ENCODE measurements at regions not wholly inside any gene's neighbourhood (a gene's known extent, or its start where the extent isn't known, plus 50 kb on each side); places are given as distances from the start of the nearest gene placed in this dataset.
A peak's percentile ranks its signal among the peaks of the same experiment; 100 is the strongest.
"Not testable (repeated sequence)": the region's sequence is repeated elsewhere in the genome, so short reads cannot be mapped to it uniquely, and the experiment has no call there.

DNA sequence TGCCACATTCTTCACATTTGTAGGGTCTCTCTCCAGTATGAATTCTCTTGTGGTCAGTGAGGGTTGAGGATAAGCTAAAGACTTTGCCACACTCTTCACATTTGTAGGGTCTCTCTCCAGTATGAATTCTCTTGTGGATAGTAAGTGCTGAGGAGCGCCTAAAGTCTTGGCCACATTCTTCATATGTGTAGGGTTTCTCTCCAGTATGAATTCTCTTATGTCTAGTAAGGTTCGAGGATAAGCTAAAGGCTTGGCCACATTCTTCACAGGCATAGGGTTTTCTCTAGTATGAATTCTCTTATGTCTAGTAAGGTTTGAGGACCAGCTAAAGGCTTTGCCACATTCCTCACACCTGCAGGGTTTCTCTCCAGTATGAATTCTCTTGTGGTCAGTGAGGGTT is 706.9 kb upstream of the ZNF722 start:
- not testable (repeated sequence) for H3K36me3 Mint-ChIP-seq (ENCODE audit: insufficient read depth)

DNA sequence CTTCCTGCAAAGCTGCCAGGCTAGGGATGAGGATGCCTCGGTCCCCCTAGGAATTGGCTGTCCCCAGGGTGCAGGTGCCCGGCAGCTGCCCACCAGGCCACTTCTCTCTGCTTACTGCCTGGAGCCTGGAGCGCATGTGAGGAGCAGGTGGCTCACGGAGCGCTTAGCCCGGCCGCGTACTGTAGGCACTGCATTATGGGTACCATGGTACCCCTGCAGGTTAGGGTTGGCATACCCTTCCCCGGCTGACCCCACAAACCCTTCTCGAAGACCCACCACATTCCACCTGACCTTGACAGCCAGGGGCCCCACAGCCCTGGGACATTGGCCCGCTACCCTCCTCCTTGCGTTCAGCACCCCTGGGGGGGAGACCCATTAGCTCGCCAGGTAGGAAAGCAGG is 681.1 kb upstream of the ZNF722 start:
- ATAC-seq (replicated peaks); H3K4me1 Mint-ChIP-seq (ENCODE audit: low read depth in 2 of 2); DNase-seq; H3K27ac Mint-ChIP-seq; H3K36me3 Mint-ChIP-seq (ENCODE audit: insufficient read depth); H3K4me3 Mint-ChIP-seq; H3K9me3 Mint-ChIP-seq; H3K27me3 Mint-ChIP-seq: not testable (repeated sequence)

More for the DNA sequence above, 706.9 kb upstream of the ZNF722 start:
- DNase-seq; H3K4me1 Mint-ChIP-seq (ENCODE audit: low read depth in 2 of 2); H3K27me3 Mint-ChIP-seq; ATAC-seq (replicated peaks); H3K4me3 Mint-ChIP-seq; H3K27ac Mint-ChIP-seq; H3K9me3 Mint-ChIP-seq: not testable (repeated sequence)

DNA sequence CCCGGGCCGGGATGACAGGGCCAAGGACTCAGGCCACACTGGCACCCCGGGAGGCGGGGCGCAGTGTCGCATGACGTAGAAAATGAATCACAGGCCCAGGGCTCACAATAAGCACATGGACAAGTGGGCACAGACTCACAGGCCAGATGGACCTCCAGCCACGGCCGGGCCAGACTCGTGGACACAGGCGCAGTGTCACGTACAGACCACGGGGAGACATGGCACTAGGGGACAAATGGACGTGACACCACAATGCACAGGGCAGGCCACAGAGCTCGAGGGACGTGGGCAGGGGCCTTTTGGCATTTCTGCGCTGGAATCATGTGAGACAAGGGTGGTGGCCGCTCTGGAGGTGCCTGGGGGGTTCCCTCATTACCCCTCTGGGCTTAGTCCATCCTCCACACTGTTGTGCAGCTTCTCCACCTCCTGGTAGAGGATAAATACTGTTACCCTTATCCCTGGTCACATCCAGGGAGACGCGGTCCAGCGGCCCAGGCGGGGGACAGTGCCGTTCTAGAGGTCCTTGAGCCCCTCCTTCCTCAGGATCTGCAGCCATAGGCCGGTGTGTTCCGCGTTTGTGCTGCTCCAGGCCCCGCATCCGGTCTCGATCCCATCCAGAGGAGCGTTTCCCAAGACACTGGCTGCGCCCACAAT is 649.8 kb upstream of the ZNF722 start:
- H3K9me3 Mint-ChIP-seq; H3K36me3 Mint-ChIP-seq (ENCODE audit: insufficient read depth); H3K4me1 Mint-ChIP-seq (ENCODE audit: low read depth in 2 of 2); H3K27ac Mint-ChIP-seq; ATAC-seq (replicated peaks); H3K27me3 Mint-ChIP-seq; H3K4me3 Mint-ChIP-seq; DNase-seq: not testable (repeated sequence)

DNA sequence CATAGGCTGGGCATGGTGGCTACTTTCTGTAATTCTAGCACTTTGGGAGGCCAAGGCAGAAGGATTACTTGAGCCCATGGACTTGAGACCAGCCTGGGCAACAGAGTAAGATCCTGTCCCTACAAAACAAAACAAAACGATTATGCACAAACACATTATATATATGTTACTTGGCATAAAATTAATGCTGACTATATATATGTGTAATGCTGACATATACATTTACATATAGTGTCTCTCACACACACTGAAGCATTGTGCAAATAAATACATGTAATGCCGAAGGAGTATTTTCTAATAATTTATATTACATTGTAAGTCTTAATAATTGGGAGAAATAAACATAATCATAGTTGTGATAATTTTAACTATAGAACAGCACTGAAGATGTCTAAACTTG is 621.8 kb upstream of the ZNF722 start:
- DNase-seq (no peak), ATAC-seq (replicated peaks) (no peak)
- H3K27me3 Mint-ChIP-seq, result no peaks in the 10 kb centered on the region
- no peak overlapping the region for H3K4me3 Mint-ChIP-seq
- H3K4me1 Mint-ChIP-seq (ENCODE audit: low read depth in 2 of 2), result no peaks in the 10 kb centered on the region
- no peak overlapping the region for H3K27ac Mint-ChIP-seq
- H3K36me3 Mint-ChIP-seq (ENCODE audit: insufficient read depth), result no peaks in the 10 kb centered on the region
- peaks cover 6 to 9% of the 10 kb centered on the region in 2 donors for H3K9me3 Mint-ChIP-seq

DNA sequence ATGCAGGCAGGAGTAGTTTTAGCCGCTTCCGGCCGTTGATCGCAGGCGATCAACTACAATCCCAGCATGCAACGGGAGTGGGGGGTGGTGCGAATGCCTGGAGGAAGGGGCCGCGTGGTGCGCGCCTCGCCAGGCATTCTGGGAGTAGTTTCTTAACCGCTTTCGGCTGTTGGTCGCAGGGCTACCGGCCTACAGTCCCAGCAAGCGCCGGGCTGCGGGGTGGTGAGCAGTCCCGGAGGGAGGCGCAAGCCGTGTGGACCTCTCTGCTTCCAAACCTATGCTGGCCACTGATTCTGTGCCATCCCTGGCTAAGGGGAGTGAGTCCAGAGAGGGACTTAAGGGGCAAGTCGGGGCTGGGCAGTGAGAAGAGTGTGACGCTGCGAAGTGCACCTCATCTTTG is 604.5 kb upstream of the ZNF722 start:
- H3K27me3 Mint-ChIP-seq, result not testable (repeated sequence)

DNA sequence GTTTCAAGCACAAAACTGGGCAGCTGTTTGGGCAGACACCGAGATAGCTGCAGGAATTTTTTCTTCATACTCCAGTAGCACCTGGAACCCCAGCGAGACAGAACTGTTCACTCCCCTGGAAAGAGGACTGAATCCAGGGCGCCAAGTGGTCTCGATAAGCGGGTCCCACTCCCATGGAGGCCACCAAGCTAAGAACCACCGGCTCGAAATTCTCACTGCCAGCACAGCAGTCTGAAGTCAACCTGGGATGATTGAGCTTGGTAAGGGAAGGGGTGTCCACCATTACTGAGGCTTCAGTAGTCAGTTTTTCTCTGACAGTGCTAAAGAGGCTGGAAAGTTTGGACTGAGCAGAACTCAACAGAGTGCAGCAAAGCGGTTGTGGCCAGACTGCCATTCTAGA is 590.8 kb upstream of the ZNF722 start:
- ATAC-seq (replicated peaks); H3K4me3 Mint-ChIP-seq; H3K36me3 Mint-ChIP-seq (ENCODE audit: insufficient read depth); H3K27me3 Mint-ChIP-seq; H3K4me1 Mint-ChIP-seq (ENCODE audit: low read depth in 2 of 2); H3K27ac Mint-ChIP-seq; H3K9me3 Mint-ChIP-seq: not testable (repeated sequence)
- DNase-seq, result peak in 1 of 3 experiments; percentile 0

More for the DNA sequence above, 604.5 kb upstream of the ZNF722 start:
- H3K36me3 Mint-ChIP-seq (ENCODE audit: insufficient read depth); H3K27ac Mint-ChIP-seq; H3K4me1 Mint-ChIP-seq (ENCODE audit: low read depth in 2 of 2); DNase-seq; ATAC-seq (replicated peaks); H3K4me3 Mint-ChIP-seq; H3K9me3 Mint-ChIP-seq: not testable (repeated sequence)
